ENCODE measurements at regions not wholly inside any gene's neighbourhood (a gene's known extent, or its start where the extent isn't known, plus 50 kb on each side); places are given as distances from the start of the nearest gene placed in this dataset.
"Not testable (repeated sequence)": the region's sequence is repeated elsewhere in the genome, so short reads cannot be mapped to it uniquely, and the experiment has no call there.

DNA sequence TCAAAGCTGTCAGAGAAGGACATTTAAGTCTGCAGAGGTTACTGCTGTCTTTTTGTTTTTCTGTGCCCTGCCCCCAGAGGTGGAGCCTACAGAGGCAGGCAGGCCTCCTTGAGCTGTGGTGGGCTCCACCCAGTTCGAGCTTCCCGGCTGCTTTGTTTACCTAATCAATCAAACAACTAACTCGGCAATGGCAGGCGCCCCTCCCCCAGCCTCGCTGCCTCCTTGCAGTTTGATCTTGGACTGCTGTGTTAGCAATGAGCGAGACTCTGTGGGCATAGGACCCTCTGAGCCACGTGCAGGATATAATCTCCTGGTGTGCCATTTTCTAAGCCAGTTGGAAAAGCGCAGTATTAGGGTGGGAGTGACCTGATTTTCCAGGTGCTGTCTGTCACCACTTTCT, 201.8 kb upstream of the ETAA1 start:
- DNase-seq (ENCODE audit: low spot score), result not testable (repeated sequence)

DNA sequence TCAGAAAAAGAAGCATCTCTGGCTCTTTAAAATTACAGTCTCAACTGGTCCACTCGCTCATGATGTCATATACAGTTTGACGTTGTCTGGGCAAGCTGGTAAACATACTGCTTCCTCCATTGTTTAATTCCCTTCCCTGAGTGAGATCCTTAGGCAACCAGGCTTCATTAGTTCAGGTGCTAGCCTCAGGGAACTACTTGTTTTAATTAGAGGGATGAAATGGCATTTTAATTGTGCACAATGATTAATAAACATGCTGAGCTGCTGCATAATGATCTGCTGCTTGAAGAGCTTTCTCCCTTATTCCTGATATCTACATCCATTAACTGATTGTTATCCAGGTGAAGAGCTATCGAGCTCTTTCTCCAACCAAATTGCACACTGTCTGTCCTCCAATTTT, 195.6 kb upstream of the ETAA1 start:
- DNase-seq (ENCODE audit: low spot score), result no peak

DNA sequence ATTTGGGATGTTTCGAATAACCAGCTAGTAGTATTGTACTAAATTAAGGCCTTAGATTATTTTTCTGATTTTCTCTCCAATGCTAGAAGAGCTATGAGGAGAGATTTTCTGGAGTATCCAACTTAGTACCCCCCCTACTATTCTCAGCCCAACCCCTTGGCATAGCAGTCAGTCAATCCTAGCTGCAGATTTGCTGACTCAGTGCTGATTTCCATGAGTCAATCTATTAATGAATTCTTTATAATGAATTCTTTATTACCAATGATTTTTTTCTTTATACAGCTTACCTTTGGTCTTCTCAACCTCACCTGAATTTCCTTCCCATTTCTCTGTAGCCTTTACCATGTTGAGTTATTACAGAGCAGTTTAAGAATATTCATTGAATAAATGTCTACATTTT, 192.8 kb upstream of the ETAA1 start:
- DNase-seq (ENCODE audit: low spot score), result no peak

DNA sequence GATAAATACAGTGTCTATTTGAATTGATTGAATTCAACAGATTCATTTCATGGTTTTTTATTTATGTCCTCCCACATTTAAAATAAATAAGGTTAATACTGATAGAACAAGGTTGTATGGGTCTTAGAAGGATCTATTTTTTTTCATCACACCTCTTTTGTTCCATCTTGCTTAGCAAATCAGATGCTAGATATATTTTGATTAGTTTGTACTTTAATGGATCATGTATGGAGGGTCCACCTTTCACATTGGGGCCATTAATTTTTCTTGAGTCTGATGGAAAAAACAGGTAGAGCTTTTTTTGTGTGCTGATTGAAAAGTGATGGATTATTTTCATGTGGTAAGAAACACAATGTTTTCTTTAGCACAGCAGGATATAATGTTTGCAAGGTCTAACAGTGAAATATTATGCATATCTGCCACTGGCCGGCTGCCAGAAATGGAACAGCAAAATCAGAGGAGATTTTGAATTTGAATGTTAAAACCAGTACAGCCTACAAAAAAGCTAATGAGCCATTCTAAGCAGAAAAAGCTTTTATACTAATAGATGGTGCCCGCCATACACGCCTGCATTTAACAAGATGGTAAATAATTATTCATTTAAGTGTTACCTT, 188.1 kb upstream of the ETAA1 start:
- DNase-seq (ENCODE audit: low spot score), result no peak

DNA sequence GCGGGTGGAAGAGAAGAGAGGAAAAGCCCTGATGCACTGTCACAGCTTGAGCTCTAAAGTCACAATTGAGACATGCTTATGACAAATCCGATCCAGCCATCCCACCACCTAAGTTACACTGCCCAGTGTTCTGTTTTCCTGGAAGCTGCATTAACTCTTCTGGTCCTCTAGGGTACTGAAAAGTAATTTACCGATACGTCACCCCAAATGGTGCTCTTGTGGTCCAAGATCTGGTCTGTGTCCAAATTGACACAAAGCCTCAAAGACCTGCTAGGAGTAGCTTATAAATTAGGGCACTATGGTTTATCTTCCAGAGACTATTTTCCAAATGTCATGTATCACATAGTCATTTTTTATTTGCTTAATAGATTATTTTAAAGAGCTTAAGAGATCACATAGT, 186.7 kb upstream of the ETAA1 start:
- DNase-seq (ENCODE audit: low spot score), result no peak

DNA sequence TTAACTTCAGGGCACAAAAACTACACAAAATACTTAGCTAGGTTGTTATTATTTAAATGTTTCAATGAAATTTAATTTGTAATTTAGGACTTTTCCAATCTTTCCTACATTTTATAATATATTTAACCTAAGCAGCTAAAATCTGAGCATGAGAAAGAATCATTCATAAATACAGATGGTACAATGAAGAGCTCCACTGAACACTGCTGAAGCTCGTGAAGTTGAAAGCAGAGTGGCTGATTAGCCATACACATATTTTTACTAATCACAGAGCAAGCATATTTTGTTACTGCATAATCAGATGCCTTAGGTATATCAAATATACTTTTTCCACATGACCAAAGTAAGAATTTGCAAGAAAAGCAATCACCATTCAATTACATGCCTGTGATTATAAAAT, 184.9 kb upstream of the ETAA1 start:
- no peak for DNase-seq (ENCODE audit: low spot score)

DNA sequence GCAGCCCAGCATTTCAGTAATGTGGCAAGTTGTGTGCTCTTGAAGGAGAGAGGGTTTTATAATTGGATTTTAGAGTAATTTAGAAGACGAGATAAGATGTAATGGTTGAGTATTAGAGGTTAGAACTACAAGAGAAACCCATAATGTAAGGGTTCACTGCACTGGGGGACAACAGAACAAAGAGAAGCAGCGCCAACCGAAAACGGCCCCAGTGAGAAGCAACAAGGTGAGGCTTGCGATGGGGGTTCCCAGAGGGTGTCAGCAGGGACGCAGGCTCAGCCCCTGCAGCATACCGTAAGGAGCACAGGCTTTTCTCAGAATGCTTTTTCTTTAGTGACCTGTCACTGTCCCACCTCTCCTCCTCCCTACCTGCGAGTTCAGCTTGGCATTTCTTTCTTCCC, 183.9 kb upstream of the ETAA1 start:
- DNase-seq (ENCODE audit: low spot score), result no peak

DNA sequence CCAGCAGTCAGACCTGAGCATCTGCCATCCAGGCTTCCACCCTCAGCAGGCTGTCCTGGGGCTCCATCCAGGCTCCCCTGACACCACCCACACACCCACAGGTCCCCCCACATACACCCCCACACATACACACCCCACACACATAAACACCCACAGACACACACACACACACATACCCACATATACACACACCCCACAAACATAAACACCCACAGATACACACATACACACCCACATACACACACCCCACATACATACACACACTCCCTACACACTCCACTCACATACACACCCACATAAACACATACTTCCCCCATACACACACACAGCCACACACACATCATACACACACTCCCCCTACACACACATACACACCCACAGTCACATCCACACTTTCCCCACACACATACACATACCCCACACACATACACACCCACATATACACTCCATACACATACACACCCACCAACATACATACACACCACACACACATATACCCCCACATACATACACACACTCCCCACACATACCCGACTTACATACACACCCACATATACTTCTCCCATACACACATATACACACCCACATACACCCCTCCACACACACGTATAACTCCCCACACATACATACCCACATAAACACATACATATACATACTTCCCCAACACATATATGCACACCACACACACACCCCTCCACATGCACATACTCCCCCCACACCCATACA, 183.3 kb upstream of the ETAA1 start:
- DNase-seq (ENCODE audit: low spot score), result no peak

DNA sequence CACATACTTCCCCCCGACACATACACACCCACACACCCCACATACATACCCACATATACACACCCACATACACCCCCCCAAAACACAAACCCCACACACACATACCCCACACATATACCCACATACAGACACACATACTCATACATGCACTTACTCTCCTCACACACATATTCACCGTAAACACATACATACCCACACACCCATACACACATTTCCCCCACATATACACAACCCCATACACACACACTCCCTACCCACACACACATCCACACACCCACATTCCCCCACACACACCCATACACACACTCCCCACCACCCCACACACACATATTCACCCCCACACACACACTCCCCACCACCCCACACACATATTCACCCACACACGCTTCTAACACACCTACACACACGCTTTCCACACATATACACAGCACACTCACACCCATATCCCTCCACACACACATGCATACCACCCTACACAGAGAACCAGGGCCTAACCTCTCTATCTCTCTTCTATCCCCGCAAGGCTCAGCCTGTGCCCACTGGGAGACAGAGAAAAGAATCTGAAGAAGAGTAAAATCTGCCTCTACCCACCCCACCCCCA, 182.4 kb upstream of the ETAA1 start:
- DNase-seq (ENCODE audit: low spot score), result no peak

DNA sequence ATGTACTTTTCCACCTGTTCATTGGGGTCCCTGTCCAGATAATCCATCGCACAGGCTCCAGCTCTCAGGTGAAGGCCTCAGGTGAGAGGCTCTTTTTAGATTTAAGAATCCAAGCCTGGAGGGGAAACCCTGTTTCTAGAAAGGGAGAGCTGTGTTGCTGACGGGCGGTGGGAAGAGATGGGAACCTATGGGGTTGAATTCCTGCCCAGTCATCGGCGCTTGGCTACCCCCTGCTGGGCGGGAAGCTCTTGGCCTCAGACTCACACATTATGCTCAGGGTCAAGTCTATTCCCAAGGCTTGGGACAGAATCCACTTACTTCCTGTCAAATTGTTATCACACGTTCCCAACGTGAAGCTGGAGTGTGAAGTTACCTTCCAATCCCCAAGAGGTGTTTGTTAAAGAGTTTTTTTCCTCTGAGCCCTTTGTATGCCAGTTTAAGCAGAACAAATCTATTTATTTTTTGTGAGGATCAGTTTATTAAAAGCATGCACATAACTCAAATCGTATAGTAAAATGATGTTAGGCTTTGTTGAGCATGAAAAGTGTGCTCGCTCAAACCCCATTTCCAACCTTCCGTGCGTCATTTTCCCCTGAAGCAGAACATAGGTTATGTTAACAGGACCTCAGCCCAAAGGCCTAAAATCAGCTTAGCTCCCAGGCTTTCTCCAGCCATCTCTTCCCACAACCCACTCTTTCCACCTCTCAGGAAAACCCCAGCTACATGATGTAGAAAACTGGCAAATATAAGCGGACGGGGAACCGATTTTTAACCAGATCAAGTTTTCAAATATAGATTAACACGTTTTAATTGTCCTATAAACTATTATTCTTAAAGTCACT, 181.7 kb upstream of the ETAA1 start:
- no peak for DNase-seq (ENCODE audit: low spot score)

DNA sequence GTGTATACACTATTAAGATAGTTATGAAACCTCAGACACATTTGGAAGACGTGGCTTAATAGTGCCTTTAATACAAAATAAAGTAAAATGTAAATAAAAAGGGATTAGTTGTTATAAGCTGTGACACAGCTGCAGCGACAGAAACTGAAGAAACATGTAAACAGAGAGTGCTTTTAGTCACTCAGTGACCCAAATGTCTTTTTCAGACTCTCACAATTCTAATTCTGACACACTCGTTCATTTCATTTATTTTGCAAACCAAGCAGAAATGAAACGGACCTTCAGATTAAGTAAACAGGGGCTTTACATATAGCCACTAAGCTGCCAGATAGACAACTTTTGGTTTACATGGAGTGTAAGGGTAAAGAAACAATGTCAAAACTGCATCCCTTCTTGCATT, 181.0 kb upstream of the ETAA1 start:
- no peak for DNase-seq (ENCODE audit: low spot score)

DNA sequence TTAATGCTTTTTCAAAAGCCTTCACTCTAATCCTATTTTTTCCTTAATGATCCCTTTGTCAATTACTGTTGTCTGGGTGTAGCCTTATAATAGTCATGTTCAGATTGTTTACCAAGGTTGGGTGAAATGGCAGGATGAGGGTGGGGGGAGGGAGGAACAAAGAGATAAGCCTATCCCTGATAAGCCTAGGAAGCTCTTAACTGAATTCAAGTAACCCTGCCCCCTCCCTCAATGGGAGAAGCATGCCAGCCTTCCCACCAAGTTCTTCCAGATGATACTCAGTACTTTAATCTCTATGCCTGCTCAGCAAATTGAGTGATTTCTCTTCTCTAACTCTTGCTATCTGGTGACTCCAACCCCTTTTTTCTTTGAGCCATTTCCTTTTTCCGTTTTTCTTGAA, 180.3 kb upstream of the ETAA1 start:
- DNase-seq (ENCODE audit: low spot score), result no peak

DNA sequence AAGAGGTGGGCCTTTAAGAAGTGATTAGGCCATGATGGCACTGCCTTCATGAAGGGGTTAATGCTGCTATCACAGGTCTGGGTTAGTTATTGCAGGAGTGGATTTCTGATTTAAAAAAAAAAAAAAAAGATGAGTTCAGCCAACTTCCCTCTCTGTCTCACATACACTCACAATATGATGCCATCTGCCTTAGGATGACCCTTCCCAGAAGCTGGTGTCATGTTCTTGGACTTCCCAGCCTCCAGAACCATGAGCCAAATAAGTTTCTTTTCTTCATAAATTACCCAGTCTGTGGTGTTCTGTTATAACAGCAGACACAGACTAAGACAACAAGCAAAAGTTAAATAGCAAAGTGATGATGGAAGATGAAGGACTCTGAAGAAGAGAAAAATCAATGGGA, 179.7 kb upstream of the ETAA1 start:
- DNase-seq (ENCODE audit: low spot score), result no peak

DNA sequence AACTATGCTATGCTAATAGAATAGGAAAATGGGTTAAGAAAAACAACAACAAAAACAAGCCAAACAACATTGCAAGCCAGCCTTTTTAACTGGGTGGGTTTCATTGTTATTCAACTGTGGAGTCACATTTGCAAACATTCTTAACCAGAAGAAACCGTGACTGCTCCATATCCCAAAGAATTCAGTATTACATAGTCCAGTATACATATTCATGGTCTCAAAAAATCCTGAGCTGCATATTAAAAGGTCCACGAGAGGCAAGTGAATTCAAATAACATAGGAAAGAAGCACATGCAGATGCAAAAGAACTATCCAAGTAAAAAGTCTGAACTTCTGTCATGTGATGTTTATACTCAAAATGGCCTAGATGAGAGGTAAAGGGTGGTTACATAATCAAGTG, 179.1 kb upstream of the ETAA1 start:
- no peak for DNase-seq (ENCODE audit: low spot score)

DNA sequence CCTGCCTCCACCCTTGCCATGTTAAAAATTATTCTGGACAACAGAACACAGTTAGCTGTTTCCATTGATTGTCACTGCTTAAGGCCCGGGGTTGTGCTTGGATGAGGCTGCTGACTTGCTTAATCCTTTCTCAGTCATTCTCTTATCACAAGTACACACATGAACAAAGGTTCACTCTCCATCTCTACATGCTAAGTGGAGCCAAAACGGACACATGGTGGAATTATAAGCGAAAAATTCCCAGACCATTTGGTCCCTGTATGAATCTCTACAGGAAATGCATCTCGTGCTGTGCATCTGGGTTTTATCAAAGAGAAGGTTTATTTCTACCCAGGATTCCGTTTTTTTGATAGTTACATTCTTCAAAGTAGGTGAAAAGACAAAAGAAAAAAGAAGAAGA, 177.5 kb upstream of the ETAA1 start:
- DNase-seq (ENCODE audit: low spot score), result no peak

DNA sequence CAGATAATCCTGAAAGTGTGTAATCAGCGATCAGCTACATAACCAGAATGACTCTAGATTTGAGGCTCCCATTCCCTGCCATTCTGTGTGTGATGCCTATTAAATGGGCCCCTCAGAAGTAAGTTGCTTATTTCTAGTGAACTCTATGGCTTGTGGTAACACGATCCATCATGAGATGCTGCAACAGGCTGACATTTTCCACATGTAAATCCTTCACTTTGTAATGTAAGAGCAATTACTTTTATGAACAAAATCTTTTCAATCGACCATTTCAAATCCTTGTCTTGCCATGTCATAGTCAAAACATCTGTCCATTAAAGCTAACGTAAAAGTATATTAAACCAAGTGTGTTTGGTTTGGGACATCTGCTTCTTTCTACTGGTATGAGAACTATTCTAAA, 175.9 kb upstream of the ETAA1 start:
- no peak for DNase-seq (ENCODE audit: low spot score)

DNA sequence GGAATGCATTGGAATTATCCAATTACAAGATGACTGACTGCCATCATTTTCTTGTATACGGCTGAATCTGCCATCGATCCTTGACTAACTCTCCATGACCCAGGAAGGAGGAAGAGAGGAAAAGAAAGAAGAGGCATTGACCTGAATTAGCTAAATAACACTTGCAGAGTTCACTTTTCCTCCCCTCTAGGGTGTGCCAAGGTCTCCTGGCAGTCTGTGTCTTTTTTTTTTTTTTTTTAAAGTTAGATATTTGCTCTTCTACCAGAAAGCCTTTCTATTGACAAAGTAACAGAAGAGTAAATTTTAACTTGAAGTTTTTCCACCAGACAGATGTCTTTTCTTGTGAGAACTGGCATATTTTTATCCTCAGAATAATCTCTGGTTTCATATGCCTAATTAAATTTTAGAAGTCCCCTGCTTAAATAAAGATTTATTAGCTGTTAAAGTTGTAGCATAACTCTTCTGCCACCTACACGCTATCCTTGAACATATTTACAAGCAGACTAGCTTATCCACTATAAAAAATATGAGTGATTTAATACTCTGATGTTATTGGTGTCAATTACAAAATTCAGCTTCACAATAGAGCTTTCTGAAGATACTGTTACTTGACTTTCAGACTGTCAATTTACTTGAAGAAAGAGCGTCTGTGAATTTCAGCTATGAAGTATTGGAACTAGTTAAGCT, 171.7 kb upstream of the ETAA1 start:
- no peak for DNase-seq (ENCODE audit: low spot score)

DNA sequence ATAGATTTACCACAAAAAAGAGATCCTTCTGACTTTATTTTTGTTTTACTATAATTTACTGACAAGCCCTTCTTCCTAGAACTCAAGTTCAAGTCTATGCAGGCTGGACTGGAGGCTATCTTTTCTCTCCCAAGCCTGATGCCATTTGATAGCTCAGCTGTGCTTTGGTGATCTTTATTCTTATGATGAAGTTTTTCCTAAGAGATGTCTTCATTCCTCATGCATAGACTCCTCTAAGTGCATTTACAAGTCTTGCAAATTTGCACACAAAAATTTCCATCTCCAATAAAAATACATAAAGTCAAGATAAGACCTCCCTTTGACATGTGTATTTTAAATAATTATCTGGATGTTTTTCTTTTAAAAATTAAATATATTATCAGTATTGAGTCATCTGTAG, 167.4 kb upstream of the ETAA1 start:
- no peak for DNase-seq (ENCODE audit: low spot score)

DNA sequence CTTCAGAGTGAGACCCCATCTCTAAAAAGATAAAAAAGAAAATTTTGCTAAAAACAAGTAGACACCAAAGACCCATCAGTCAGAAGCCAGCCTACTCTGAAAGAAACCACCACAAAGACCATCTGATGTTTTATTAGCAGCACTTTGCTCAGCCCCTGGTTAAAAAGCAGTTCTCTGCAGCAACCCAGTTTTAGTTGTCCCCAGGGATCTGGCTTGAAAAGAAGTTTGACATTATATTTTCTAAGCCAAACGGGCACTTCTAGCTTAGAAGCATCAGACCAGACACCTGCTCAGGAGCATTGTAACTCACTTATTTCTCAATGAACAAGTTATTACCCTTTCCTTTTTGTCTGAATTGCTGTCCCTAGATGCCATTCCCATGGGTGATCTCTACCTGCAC, 164.2 kb upstream of the ETAA1 start:
- DNase-seq (ENCODE audit: low spot score), result no peak

DNA sequence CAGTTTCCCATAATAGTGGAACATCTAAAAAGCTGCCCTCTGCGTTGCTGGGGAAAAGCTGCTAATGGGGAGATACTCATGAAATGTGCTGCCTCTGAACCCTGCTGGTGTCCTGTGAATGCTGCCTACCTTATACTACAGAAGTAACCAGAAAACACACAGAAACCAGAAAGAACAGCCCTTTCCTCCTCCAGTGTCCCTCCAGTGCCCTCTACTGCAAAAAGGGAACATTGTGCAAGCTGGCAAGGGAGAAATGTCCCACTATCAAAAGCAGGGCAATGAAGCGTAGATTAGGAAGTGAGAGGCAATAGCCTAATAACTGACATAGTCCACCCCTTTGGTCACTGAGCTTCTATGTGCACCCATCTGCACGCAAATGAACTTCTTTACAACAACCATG, 162.7 kb upstream of the ETAA1 start:
- no peak for DNase-seq (ENCODE audit: low spot score)

DNA sequence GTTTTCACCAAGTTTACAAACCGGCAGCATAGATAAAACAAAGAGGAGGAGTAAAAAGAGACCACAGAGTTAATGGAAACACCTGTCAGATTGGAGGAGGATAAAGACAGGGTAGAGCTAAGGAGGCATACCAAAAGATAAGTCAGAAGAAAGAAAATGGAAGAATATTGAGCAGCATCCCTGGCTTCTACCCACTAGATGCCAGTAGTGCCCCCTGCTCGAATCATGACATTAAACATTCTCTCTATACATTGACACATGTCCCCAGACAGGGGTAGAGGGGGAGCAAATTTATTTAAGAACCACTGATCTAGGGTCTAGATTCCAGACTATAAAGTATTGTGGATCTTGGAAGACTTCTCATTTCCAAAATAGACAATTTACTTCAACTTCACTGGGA, 159.8 kb upstream of the ETAA1 start:
- DNase-seq (ENCODE audit: low spot score), result no peak

DNA sequence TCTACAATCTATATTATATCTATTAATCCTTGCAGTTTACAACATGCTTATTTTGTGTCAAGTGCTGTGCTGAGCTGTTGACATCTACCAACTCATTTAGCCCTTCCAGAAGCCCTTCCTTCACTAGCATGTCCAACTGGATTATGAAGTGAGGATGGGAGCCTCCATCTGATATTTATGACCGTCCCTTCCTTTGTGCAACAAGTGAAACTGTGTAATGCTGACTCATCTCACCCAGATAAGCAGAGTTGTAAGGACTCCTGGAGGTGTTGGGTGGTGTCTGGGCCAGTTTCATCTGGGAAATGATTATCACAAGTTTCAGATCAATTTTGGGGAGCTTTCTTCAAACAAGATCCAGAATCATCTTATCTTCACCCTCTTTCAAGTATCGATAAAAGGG, 156.6 kb upstream of the ETAA1 start:
- no peak for DNase-seq (ENCODE audit: low spot score)
